Smooth muscle cell (in vitro differentiated cells): ENCODE measurements at regions not wholly inside any gene's neighbourhood (a gene's known extent, or its start where the extent isn't known, plus 50 kb on each side); places are given as distances from the start of the nearest gene placed in this dataset.

ENCODE experiments used
- DNase-seq: peaks from one replicate; lab custom pipeline; 2025; ENCODE audit not compliant: unreplicated experiment; lab: John Stamatoyannopoulos, UW
- H2AFZ ChIP-seq: fragments of 200-600 bp; sonication (generic); 2 replicates; pipeline ENCODE4 v1.6.0; 2016; ENCODE audit warnings: antibody characterized with exemption, low read depth, mild to moderate bottlenecking
- H3F3A ChIP-seq: fragments of 200-600 bp; sonication (generic); 2 replicates; pipeline ENCODE4 v1.6.0; 2017; ENCODE audit warnings: antibody characterized with exemption, low read depth
- H3K27ac ChIP-seq: fragments of 200-600 bp; sonication (generic); 2 replicates; pipeline ENCODE4 v1.5.1; 2016; ENCODE audit warnings: low read depth, mild to moderate bottlenecking
- H3K27me3 ChIP-seq: fragments of 200-600 bp; sonication (generic); 2 replicates; pipeline ENCODE4 v1.6.1; 2016; ENCODE audit warnings: low read depth, mild to moderate bottlenecking
- H3K36me3 ChIP-seq: fragments of 200-600 bp; sonication (generic); 2 replicates; pipeline ENCODE4 v1.5.1; 2016; ENCODE audit warnings: low read depth
- H3K4me1 ChIP-seq: fragments of 200-600 bp; sonication (generic); 2 replicates; pipeline ENCODE4 v1.5.1; 2016; ENCODE audit warnings: low read depth
- H3K4me2 ChIP-seq: fragments of 200-600 bp; sonication (generic); 2 replicates; pipeline ENCODE4 v1.6.0; 2016; ENCODE audit warnings: mild to moderate bottlenecking
- H3K4me3 ChIP-seq: fragments of 200-600 bp; sonication (generic); 2 replicates; pipeline ENCODE4 v1.5.1; 2016; ENCODE audit warnings: mild to moderate bottlenecking
- H3K79me2 ChIP-seq: fragments of 200-600 bp; sonication (generic); 2 replicates; pipeline ENCODE4 v1.6.0; 2016; ENCODE audit warnings: low read depth, mild to moderate bottlenecking
- H3K9ac ChIP-seq: fragments of 200-600 bp; sonication (generic); 2 replicates; pipeline ENCODE4 v1.6.0; 2016; ENCODE audit warnings: low read depth
- H3K9me3 ChIP-seq: fragments of 200-600 bp; sonication (generic); replicated peaks from 2 replicates; pipeline ENCODE4 v1.5.1; 2016; ENCODE audit warnings: low read depth
- H4K20me1 ChIP-seq: fragments of 200-600 bp; sonication (generic); 2 replicates; pipeline ENCODE4 v1.6.0; 2016; ENCODE audit warnings: low read depth
- CTCF ChIP-seq: fragments of 200-600 bp; sonication (generic); IDR thresholded peaks from 2 replicates; pipeline ENCODE4 v1.5.1; 2017; ENCODE audit warnings: borderline replicate concordance, mild to moderate bottlenecking, antibody characterized with exemption; ENCODE audit not compliant: insufficient read depth, poor library complexity, severe bottlenecking
- WGBS: methylation state at CpG from one replicate; pipeline ENCODE4 v1.1.7; 2016; ENCODE audit warnings: low lambda C conversion rate; 5-methylcytosine and 5-hydroxymethylcytosine counted together

- Histone ChIP-seq H3K4me3 (no peak overlapping the region), H3K79me2 (no peaks in the 10 kb centered on the region), H3K36me3 (no peaks in the 10 kb centered on the region), H3F3A (no peaks in the 10 kb centered on the region), H3K4me2 (no peak overlapping the region), H3K27ac (no peak overlapping the region), H3K9ac (no peak overlapping the region), H2AFZ (no peak overlapping the region), H4K20me1 (no peaks in the 10 kb centered on the region), H3K27me3 (no peaks in the 10 kb centered on the region), H3K4me1 (no peaks in the 10 kb centered on the region), H3K9me3 (no peaks in the 10 kb centered on the region)
- TF ChIP-seq CTCF = no peak
- DNase-seq = no peak
- WGBS = 71% methylated on average over 2 of the region's 2 CpGs
These were observed 202.6 kb upstream of the MYOCD start for GRCh38 chr17:12463102-12463501.

GRCh38 chr17:12472252-12473173, 193.2 kb upstream of the MYOCD start:
- Histone ChIP-seq H3K27ac (no peak overlapping the region), H3K4me3 (no peak overlapping the region), H3K4me2 (no peak overlapping the region), H3F3A (no peaks in the 10 kb centered on the region), H3K4me1 (no peaks in the 10 kb centered on the region), H3K9me3 (no peaks in the 10 kb centered on the region), H3K79me2 (no peaks in the 10 kb centered on the region), H2AFZ (no peak overlapping the region), H3K27me3 (no peaks in the 10 kb centered on the region), H4K20me1 (no peaks in the 10 kb centered on the region), H3K9ac (no peak overlapping the region), H3K36me3 (no peaks in the 10 kb centered on the region)
- WGBS = 89% methylated on average over 7 of the region's 7 CpGs
- no peak for DNase-seq
- TF ChIP-seq CTCF = no peak

GRCh38 chr17:12478311-12478710, 187.4 kb upstream of the MYOCD start:
- H3K9me3 ChIP-seq = no peaks in the 10 kb centered on the region
- H3K36me3 ChIP-seq = no peaks in the 10 kb centered on the region
- WGBS = 96% methylated on average over 7 of the region's 7 CpGs
- no peaks in the 10 kb centered on the region for H3K79me2 ChIP-seq
- H3K27ac ChIP-seq = no peak overlapping the region
- no peak overlapping the region for H3K9ac ChIP-seq
- no peak for DNase-seq
- no peaks in the 10 kb centered on the region for H3K27me3 ChIP-seq
- H3F3A ChIP-seq = no peaks in the 10 kb centered on the region
- no peak overlapping the region for H3K4me3 ChIP-seq
- no peaks in the 10 kb centered on the region for H4K20me1 ChIP-seq
- no peaks in the 10 kb centered on the region for H3K4me1 ChIP-seq
- no peak overlapping the region for H2AFZ ChIP-seq
- no peak for TF ChIP-seq CTCF
- H3K4me2 ChIP-seq = no peak overlapping the region
